Non-pigmented ciliary epithelial cell (primary cell): ENCODE measurements at regions not wholly inside any gene's neighbourhood (a gene's known extent, or its start where the extent isn't known, plus 50 kb on each side); places are given as distances from the start of the nearest gene placed in this dataset.
"Not testable (repeated sequence)": the region's sequence is repeated elsewhere in the genome, so short reads cannot be mapped to it uniquely, and the experiment has no call there.

ENCODE experiments used
- DNase-seq: peaks from one replicate; pipeline ENCODE4 v3.0.0-alpha.2; 2010; ENCODE audit warnings: low read depth

- DNase-seq = no peak
Measured at GRCh38 chr3:95654570-95655362, 1159.6 kb upstream of the EPHA6 start.

- no peak for DNase-seq
Measured at GRCh38 chr3:95655363-95655986, 1158.9 kb upstream of the EPHA6 start.

GRCh38 chr3:95670765-95671164, 1143.6 kb upstream of the EPHA6 start:
- no peak for DNase-seq

GRCh38 chr3:95673215-95673614, 1141.2 kb upstream of the EPHA6 start:
- no peak for DNase-seq

GRCh38 chr3:95705786-95706418, 1108.5 kb upstream of the EPHA6 start:
- DNase-seq = no peak

- no peak for DNase-seq
Measured at GRCh38 chr3:95707268-95707667, 1107.1 kb upstream of the EPHA6 start.

GRCh38 chr3:95710684-95711083, 1103.7 kb upstream of the EPHA6 start:
- no peak for DNase-seq

GRCh38 chr3:95711789-95712188, 1102.6 kb upstream of the EPHA6 start:
- no peak for DNase-seq

- no peak for DNase-seq
Measured at GRCh38 chr3:95715128-95715527, 1099.3 kb upstream of the EPHA6 start.

- no peak for DNase-seq
Measured at GRCh38 chr3:95717048-95717447, 1097.3 kb upstream of the EPHA6 start.

- DNase-seq = no peak
Measured at GRCh38 chr3:95718168-95718567, 1096.2 kb upstream of the EPHA6 start.

- no peak for DNase-seq
Measured at GRCh38 chr3:95719481-95719880, 1094.9 kb upstream of the EPHA6 start.

- DNase-seq = no peak
Measured at GRCh38 chr3:95721938-95722337, 1092.5 kb upstream of the EPHA6 start.

- DNase-seq = no peak
Measured at GRCh38 chr3:95725770-95726169, 1088.6 kb upstream of the EPHA6 start.

GRCh38 chr3:95731753-95732152, 1082.6 kb upstream of the EPHA6 start:
- DNase-seq = no peak

GRCh38 chr3:95733336-95733735, 1081.1 kb upstream of the EPHA6 start:
- no peak for DNase-seq

GRCh38 chr3:95738045-95738444, 1076.3 kb upstream of the EPHA6 start:
- no peak for DNase-seq

GRCh38 chr3:95744896-95745295, 1069.5 kb upstream of the EPHA6 start:
- DNase-seq = not testable (repeated sequence)

- no peak for DNase-seq
Measured at GRCh38 chr3:95750097-95750496, 1064.3 kb upstream of the EPHA6 start.

GRCh38 chr3:95751509-95751908, 1062.9 kb upstream of the EPHA6 start:
- no peak for DNase-seq

GRCh38 chr3:95752199-95752598, 1062.2 kb upstream of the EPHA6 start:
- DNase-seq = no peak

- no peak for DNase-seq
Measured at GRCh38 chr3:95758707-95759106, 1055.7 kb upstream of the EPHA6 start.

- no peak for DNase-seq
Measured at GRCh38 chr3:95759614-95760301, 1054.6 kb upstream of the EPHA6 start.
